Astrocyte (in vitro differentiated cells and primary cell): ENCODE measurements at regions not wholly inside any gene's neighbourhood (a gene's known extent, or its start where the extent isn't known, plus 50 kb on each side); places are given as distances from the start of the nearest gene placed in this dataset.

Experiments used
- EZH2 ChIP-seq: IDR thresholded peaks from 2 replicates; pipeline ENCODE4 v1.6.1; 2012; ENCODE audit warnings: mild to moderate bottlenecking, low read length, inconsistent platforms; ENCODE audit not compliant: insufficient read depth
- TF ChIP-seq, protein P1 (sequence below): IDR thresholded peaks from 2 replicates; pipeline ENCODE4 v1.5.1; 2011; ENCODE audit warnings: low read depth, mild to moderate bottlenecking, inconsistent platforms, low read length, moderate library complexity; ENCODE audit not compliant: insufficient read depth

DNA sequence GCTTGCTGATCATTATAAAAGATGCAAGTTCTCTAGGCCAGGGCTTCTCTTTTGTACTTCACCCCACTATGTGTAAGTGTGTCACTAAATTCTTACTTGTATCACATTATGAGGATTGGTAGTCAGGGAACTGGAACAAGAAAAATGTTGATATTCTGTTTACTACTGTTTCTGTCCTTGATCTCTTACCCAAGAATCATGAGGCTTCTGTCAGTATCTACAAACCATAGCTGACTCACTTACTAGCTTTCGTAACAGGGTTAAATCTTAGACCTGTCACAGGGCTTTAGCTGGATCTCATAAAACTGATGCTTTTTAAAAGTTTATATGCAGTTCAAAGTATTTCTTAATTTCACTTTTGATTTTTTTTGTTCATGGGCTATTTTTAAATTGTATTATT is 681.2 kb downstream of the PLPP3 start:
- TF ChIP-seq, protein P1, sequence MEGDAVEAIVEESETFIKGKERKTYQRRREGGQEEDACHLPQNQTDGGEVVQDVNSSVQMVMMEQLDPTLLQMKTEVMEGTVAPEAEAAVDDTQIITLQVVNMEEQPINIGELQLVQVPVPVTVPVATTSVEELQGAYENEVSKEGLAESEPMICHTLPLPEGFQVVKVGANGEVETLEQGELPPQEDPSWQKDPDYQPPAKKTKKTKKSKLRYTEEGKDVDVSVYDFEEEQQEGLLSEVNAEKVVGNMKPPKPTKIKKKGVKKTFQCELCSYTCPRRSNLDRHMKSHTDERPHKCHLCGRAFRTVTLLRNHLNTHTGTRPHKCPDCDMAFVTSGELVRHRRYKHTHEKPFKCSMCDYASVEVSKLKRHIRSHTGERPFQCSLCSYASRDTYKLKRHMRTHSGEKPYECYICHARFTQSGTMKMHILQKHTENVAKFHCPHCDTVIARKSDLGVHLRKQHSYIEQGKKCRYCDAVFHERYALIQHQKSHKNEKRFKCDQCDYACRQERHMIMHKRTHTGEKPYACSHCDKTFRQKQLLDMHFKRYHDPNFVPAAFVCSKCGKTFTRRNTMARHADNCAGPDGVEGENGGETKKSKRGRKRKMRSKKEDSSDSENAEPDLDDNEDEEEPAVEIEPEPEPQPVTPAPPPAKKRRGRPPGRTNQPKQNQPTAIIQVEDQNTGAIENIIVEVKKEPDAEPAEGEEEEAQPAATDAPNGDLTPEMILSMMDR = no peak
- TF ChIP-seq EZH2 = no peak
